ENCODE measurements at regions not wholly inside any gene's neighbourhood (a gene's known extent, or its start where the extent isn't known, plus 50 kb on each side); places are given as distances from the start of the nearest gene placed in this dataset.

GRCh38 chr2:62319070-62319469 lies 123.2 kb downstream of the B3GNT2 start:
- H3K9me2 ChIP-seq (ENCODE audit: insufficient read depth): no peaks in the 10 kb centered on the region
- H3K4me2 ChIP-seq (ENCODE audit: low read length): no peak overlapping the region
- POLR2A ChIA-PET: no interaction called here
- no peaks in the 10 kb centered on the region for H4K20me1 ChIP-seq (ENCODE audit: insufficient read depth)
- ATAC-seq (no peak), DNase-seq (ENCODE audit: low read depth, low spot score) (no peak)
- RAD21 ChIA-PET (ENCODE audit: low non-redundant PET in 1 of 2, low total read pairs in 2 of 2, uncharacterized antibody in 2 of 2, unreplicated experiment in 2 of 2): no interaction called here
- H2AFZ ChIP-seq (ENCODE audit: low read depth, low read length, poor library complexity, severe bottlenecking): no peak overlapping the region
- H3K9ac ChIP-seq (ENCODE audit: low read length): no peak overlapping the region
- H3K4me3 ChIP-seq (replicated peaks in 1 of 2; ENCODE audit: low read depth in 1 of 2, low read length in 2 of 2): no peak overlapping the region
- H3K9me3 ChIP-seq (ENCODE audit: control insufficient read depth in 1 of 2, insufficient read depth in 1 of 2, low read depth in 1 of 2, low read length in 2 of 2): no peaks in the 10 kb centered on the region
- CTCF ChIA-PET: no interaction called here
- no TSS peak for BruUV-seq (replicated peaks)
- H3K79me2 ChIP-seq (ENCODE audit: insufficient read depth, low read length): no peaks in the 10 kb centered on the region
- no peaks in the 10 kb centered on the region for H3K27me3 ChIP-seq (ENCODE audit: insufficient read depth, low read length)
- intact Hi-C loops (cut with micrococcal nuclease): no loop called here
- H3K36me3 ChIP-seq (ENCODE audit: control insufficient read depth in 1 of 2, insufficient read depth in 2 of 2, low read length in 2 of 2): no peaks in the 10 kb centered on the region
- TF ChIP-seq ELF1 (IDR thresholded peaks at IDR 0.05; ENCODE audit: borderline replicate concordance, low read depth) (no peak), EGR1 (IDR thresholded peaks at IDR 0.05; ENCODE audit: low read depth) (no peak), SP1 (IDR thresholded peaks at IDR 0.05; ENCODE audit: low read depth) (no peak), YY1 (IDR thresholded peaks at IDR 0.05; ENCODE audit: extremely low read depth, insufficient replicate concordance, low read depth, low read length) (no peak), EZH2 (IDR thresholded peaks at IDR 0.05) (no peak), POLR2AphosphoS5 (IDR thresholded peaks at IDR 0.05; ENCODE audit: low read depth, low read length) (no peak), POLR2A (IDR thresholded peaks at IDR 0.05; ENCODE audit: borderline replicate concordance, extremely low read depth, insufficient read depth, insufficient read length) (no peak), RAD21 (IDR thresholded peaks at IDR 0.05; ENCODE audit: low read depth) (no peak), REST (IDR thresholded peaks at IDR 0.05; ENCODE audit: low read depth) (no peak), ZFX (IDR thresholded peaks at IDR 0.05) (no peak), FOSL1 (IDR thresholded peaks at IDR 0.05; ENCODE audit: low read depth) (no peak), SRF (IDR thresholded peaks at IDR 0.05; ENCODE audit: low read depth) (no peak), CEBPB (IDR thresholded peaks at IDR 0.05; ENCODE audit: low read depth) (no peak), TCF7L2 (IDR thresholded peaks at IDR 0.05; ENCODE audit: borderline replicate concordance, extremely low read depth, insufficient read depth, insufficient read length) (no peak), SIN3A (IDR thresholded peaks at IDR 0.05; ENCODE audit: low read depth) (no peak), ZNF274 (IDR thresholded peaks at IDR 0.05; ENCODE audit: low read depth, low read length) (no peak)
- TF ChIP-seq, protein P1, sequence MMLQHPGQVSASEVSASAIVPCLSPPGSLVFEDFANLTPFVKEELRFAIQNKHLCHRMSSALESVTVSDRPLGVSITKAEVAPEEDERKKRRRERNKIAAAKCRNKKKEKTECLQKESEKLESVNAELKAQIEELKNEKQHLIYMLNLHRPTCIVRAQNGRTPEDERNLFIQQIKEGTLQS (IDR thresholded peaks at IDR 0.05): no peak
- TF ChIP-seq, protein P2, sequence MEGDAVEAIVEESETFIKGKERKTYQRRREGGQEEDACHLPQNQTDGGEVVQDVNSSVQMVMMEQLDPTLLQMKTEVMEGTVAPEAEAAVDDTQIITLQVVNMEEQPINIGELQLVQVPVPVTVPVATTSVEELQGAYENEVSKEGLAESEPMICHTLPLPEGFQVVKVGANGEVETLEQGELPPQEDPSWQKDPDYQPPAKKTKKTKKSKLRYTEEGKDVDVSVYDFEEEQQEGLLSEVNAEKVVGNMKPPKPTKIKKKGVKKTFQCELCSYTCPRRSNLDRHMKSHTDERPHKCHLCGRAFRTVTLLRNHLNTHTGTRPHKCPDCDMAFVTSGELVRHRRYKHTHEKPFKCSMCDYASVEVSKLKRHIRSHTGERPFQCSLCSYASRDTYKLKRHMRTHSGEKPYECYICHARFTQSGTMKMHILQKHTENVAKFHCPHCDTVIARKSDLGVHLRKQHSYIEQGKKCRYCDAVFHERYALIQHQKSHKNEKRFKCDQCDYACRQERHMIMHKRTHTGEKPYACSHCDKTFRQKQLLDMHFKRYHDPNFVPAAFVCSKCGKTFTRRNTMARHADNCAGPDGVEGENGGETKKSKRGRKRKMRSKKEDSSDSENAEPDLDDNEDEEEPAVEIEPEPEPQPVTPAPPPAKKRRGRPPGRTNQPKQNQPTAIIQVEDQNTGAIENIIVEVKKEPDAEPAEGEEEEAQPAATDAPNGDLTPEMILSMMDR (IDR thresholded peaks at IDR 0.05 in 2 of 3, conservative IDR thresholded peaks at IDR 0.05 in 1 of 3; ENCODE audit: borderline replicate concordance in 1 of 3, insufficient read depth in 1 of 3, low read depth in 2 of 3, low read length in 2 of 3): no peak
- H3K4me1 ChIP-seq (ENCODE audit: control insufficient read depth in 1 of 2, insufficient read depth in 2 of 2, low read length in 2 of 2): no peaks in the 10 kb centered on the region
- no peak overlapping the region for H3K27ac ChIP-seq (ENCODE audit: low read depth, low read length)

Measured in HCT116 (cell line).